Heart left ventricle (tissue), 16 donors: ENCODE measurements at regions not wholly inside any gene's neighbourhood (a gene's known extent, or its start where the extent isn't known, plus 50 kb on each side); places are given as distances from the start of the nearest gene placed in this dataset.

ENCODE experiments used
- ATAC-seq, 4 donors: fragments of 200-7000 bp; cut with Tn5 transposase; one replicate each; pipeline ENCODE4 v1.9.1; 2020 to 2022; ENCODE audit warnings: moderate library complexity in 4 of 4, mild to moderate bottlenecking in 3 of 4, moderate number of reproducible peaks in 1 of 4
- DNase-seq, 5 donors: peaks; one replicate each; pipeline ENCODE4 v3.0.0-alpha.2; 2020
- H3K27ac ChIP-seq, 12 donors: fragments of 200-600 bp; sonication (generic) in 4 of 12; one replicate each; pipeline versions ENCODE4 v1.5.0 to v1.8.0; 2016 to 2022; ENCODE audit warnings: mild to moderate bottlenecking in 2 of 12
- H3K27me3 ChIP-seq, 9 donors: fragments of 200-600 bp; sonication (generic) in 2 of 9; one replicate each; pipeline versions ENCODE4 v1.5.1 to v1.8.0; 2016 to 2022; ENCODE audit warnings: mild to moderate bottlenecking in 3 of 9
- H3K36me3 ChIP-seq, 9 donors: fragments of 200-600 bp; sonication (generic) in 2 of 9; one replicate each; pipeline versions ENCODE4 v1.5.0 to v1.8.0; 2018 to 2022; ENCODE audit warnings: mild to moderate bottlenecking in 2 of 9
- H3K4me1 ChIP-seq, 12 donors: fragments of 200-600 bp; sonication (generic) in 4 of 12; one replicate each; pipeline versions ENCODE4 v1.5.0 to v1.8.0; 2016 to 2022; ENCODE audit warnings: mild to moderate bottlenecking in 3 of 12
- H3K4me3 ChIP-seq, 12 donors: fragments of 200-600 bp; sonication (generic) in 4 of 12; one replicate each; pipeline versions ENCODE4 v1.5.0 to v1.8.0; 2017 to 2022; ENCODE audit warnings: mild to moderate bottlenecking in 9 of 12, moderate library complexity in 4 of 12
- H3K9me3 ChIP-seq, 12 donors: fragments of 200-600 bp; sonication (generic) in 4 of 12; one replicate each; pipeline versions ENCODE4 v1.5.0 to v1.8.0; 2016 to 2022; ENCODE audit warnings: mild to moderate bottlenecking in 1 of 12
- POLR2A ChIP-seq, 2 donors: fragments of 450-650 bp; IDR thresholded peaks; one replicate each; pipeline ENCODE4 v1.6.1; 2017; ENCODE audit warnings: antibody characterized with exemption in 2 of 2, mild to moderate bottlenecking in 2 of 2, moderate library complexity in 2 of 2
- WGBS, 4 donors: extraction: QIAGEN DNeasy Blood & Tissue Kit in 2 of 4; methylation state at CpG; one replicate each; pipeline versions ENCODE4 v1.1.5 to v1.1.7; 2013 to 2018; 5-methylcytosine and 5-hydroxymethylcytosine counted together
- intact Hi-C, 10 donors: fragments of 100-400 bp; cut with DNase I; formaldehyde crosslinking; loops; one replicate each; pipeline versions ENCODE4 v1.11.1 to v1.14.2; 2022
- TF ChIP-seq, protein P1 (sequence below), 12 donors: fragments of 200-600 bp; sonication (generic) in 4 of 12; IDR thresholded peaks; one replicate each; pipeline versions ENCODE4 v1.5.0 to v1.8.0; 2018 to 2022; ENCODE audit warnings: antibody characterized with exemption in 12 of 12, mild to moderate bottlenecking in 5 of 12
- donor health status: ischemic (EF 13 %, LVEDD 7.1; RV severe dilation, severe dysfunction).
- donor health status: healthy with polysubstance abuse.
- donor health status: DM: no; HTN: yes; CAD: no.
- donor health status: DM: no; HTN: no; CAD: no.
- donor health status: ischemic (EF 25% LVEDD 6.9; RV normal size, moderate dysfunction).
- donor health status: ischemic (EF 25% LVEDD 5.7; RV mildly dilated, moderate dysfunction).
- donor health status: healthy.
- donor health status: DM: yes; HTN: yes; CAD: no.
- donor health status: ischemic (EF 35%, LVEDD 5.7; RV mildly dilated, moderate dysfunction).
- donor health status: nonischemic (EF 11% LVEDD 7.7; RV severe dilation, severe dysfunction).
- donor health status: DM: yes; HTN: yes; CAD: no.
- donor health status: PGD.
- donor health status: ischemic (EF 29% LVEDD 5.4; RV normal size, mild dysfunction).
- donor health status: nonischemic (EF 23%, LVEDD 6.1; RV moderate dilation, normal function).

DNA sequence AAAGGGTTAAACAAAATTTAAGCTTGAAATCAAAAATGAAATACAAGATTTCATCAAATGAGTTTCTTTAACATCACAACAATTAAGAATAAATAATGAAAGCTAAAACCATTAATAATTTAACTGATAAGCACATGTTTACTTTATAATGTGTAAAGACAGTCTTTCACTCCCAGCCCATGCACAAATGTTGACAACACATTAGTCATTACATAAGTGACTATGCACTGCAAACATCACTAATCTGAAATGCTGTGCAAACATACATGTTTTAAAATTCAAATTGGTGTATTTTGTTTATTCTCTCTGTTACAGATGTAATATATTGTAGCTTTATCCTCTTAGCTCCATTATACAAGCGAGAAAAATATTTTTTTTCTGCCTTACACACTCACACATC, 220.6 kb upstream of the CPXCR1 start:
- no peaks in the 10 kb centered on the region for H3K4me1 ChIP-seq
- intact Hi-C loops = no loop called here
- H3K27ac ChIP-seq = no peak overlapping the region
- no peaks in the 10 kb centered on the region for H3K27me3 ChIP-seq
- WGBS, 4 donors = 48 to 73% (median 68%) methylated on average over 1 of the region's 1 CpG
- ATAC-seq = no peak
- H3K4me3 ChIP-seq = no peak overlapping the region
- H3K9me3 ChIP-seq = peaks cover 0 to 7% (median 0%) of the 10 kb centered on the region in 12 donors
- DNase-seq = no peak
- no peaks in the 10 kb centered on the region for H3K36me3 ChIP-seq
- TF ChIP-seq, protein P1, sequence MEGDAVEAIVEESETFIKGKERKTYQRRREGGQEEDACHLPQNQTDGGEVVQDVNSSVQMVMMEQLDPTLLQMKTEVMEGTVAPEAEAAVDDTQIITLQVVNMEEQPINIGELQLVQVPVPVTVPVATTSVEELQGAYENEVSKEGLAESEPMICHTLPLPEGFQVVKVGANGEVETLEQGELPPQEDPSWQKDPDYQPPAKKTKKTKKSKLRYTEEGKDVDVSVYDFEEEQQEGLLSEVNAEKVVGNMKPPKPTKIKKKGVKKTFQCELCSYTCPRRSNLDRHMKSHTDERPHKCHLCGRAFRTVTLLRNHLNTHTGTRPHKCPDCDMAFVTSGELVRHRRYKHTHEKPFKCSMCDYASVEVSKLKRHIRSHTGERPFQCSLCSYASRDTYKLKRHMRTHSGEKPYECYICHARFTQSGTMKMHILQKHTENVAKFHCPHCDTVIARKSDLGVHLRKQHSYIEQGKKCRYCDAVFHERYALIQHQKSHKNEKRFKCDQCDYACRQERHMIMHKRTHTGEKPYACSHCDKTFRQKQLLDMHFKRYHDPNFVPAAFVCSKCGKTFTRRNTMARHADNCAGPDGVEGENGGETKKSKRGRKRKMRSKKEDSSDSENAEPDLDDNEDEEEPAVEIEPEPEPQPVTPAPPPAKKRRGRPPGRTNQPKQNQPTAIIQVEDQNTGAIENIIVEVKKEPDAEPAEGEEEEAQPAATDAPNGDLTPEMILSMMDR (IDR thresholded peaks at IDR 0.05) = no peak
- TF ChIP-seq POLR2A (IDR thresholded peaks at IDR 0.05) = no peak

DNA sequence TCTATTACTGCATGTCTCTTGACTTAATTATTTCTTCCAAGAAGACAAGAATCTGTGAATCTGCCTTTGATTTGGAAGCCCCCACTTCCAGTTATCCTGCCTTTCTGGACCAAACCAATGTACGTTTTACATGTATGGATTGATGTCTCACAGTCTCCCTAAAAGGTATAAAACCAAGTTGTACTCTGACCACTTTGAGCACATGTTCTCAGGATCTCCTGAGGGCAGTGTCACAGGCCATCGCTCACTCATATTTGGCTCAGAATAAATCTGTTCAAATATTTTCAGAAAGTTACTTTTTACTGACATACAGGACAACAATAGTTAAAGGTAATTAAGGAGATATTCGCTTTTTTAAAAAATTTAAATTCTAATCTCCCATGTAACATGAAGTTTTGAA, 188.6 kb upstream of the CPXCR1 start:
- no peak for ATAC-seq
- H3K9me3 ChIP-seq = no peaks in the 10 kb centered on the region
- intact Hi-C loops = no loop called here
- no peak overlapping the region for H3K4me3 ChIP-seq
- H3K27ac ChIP-seq = no peak overlapping the region
- H3K27me3 ChIP-seq = peaks cover 0 to 6% (median 0%) of the 10 kb centered on the region in 9 donors
- no peaks in the 10 kb centered on the region for H3K36me3 ChIP-seq
- DNase-seq = no peak
- TF ChIP-seq, protein P1 (IDR thresholded peaks at IDR 0.05) = no peak
- no peak for TF ChIP-seq POLR2A (IDR thresholded peaks at IDR 0.05)
- WGBS, 4 donors = 68 to 84% (median 74%) methylated on average over 3 of the region's 3 CpGs
- no peaks in the 10 kb centered on the region for H3K4me1 ChIP-seq

DNA sequence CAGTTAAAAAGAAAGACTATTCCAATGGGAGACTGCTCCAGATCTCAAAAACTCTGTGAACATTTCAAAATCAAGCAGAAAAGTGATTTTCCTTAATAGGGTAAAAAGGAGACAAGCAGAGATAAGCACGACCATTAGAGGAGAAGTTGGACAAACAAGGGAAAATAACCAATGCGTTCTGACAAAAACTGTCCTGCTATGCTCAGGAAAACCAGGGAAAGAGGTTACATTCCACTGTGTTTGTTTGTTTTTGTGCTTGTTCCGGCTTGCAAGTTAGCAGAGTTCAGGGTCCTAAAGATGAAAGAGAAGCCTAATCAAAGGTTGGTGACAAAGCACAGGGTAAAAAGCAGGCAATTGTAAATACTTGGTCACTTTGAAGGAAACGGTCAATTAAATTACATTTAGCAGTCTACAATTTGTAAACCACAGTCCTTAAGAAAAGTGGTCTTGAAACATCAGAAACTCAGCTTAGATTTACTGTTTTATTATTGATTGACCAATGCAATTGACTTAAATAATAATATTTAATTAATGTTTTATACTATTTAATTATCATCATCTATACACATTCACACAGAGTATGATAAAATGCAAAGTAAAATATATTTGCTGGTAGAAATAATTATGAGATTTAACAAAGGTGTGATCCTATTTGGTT, 186.2 kb upstream of the CPXCR1 start:
- Histone ChIP-seq H3K27ac (no peak overlapping the region), H3K9me3 (peaks cover 0 to 6% (median 0%) of the 10 kb centered on the region in 12 donors), H3K4me3 (no peak overlapping the region), H3K27me3 (peaks cover 0 to 6% (median 0%) of the 10 kb centered on the region in 9 donors), H3K36me3 (no peaks in the 10 kb centered on the region), H3K4me1 (no peaks in the 10 kb centered on the region)
- WGBS, 4 donors = 12 to 27% (median 20%) methylated on average over 4 of the region's 4 CpGs
- DNase-seq (no peak), ATAC-seq (no peak)
- intact Hi-C loops = no loop called here
- no peak for TF ChIP-seq POLR2A (IDR thresholded peaks at IDR 0.05)
- TF ChIP-seq, protein P1 (IDR thresholded peaks at IDR 0.05) = no peak

DNA sequence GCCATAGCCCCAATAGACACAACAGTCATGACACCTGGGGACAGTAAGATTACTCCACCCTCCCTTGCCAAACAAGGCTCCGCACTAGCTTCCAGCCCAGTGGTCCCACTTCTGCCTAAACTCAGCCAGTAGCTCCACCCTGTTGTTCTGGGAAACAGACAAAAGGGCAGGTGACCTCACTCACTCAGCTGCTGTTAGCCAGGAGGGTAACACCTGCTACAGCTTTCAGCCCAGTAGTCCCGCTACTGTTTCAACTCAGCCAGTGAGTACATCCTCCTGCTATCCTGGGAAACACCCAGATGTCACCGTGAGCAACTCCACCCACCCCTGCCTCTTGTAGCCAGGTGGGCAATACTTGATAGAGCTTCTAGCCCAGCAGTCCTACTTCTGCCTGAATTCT, 162.7 kb upstream of the CPXCR1 start:
- Histone ChIP-seq H3K36me3 (no peaks in the 10 kb centered on the region), H3K4me3 (no peak overlapping the region), H3K27ac (no peak overlapping the region), H3K9me3 (peaks cover 0 to 17% (median 3%) of the 10 kb centered on the region in 12 donors), H3K27me3 (no peaks in the 10 kb centered on the region), H3K4me1 (no peaks in the 10 kb centered on the region)
- DNase-seq = no peak
- intact Hi-C loops = no loop called here
- no peak for TF ChIP-seq POLR2A (IDR thresholded peaks at IDR 0.05)
- TF ChIP-seq, protein P1 (IDR thresholded peaks at IDR 0.05) = no peak
- ATAC-seq = no peak
- WGBS, 4 donors = 77 to 86% (median 83%) methylated on average over 2 to 3 of the region's 3 CpGs
